GM23338 (cell line): ENCODE measurements at regions not wholly inside any gene's neighbourhood (a gene's known extent, or its start where the extent isn't known, plus 50 kb on each side); places are given as distances from the start of the nearest gene placed in this dataset.

Source experiments
- ATAC-seq: fragments of 200-7000 bp; cut with Tn5 transposase; 3 replicates; pipeline ENCODE4 v1.9.1; 2020
- DNase-seq: peaks from one replicate; pipeline ENCODE4 v3.0.0-alpha.2; 2015; ENCODE audit warnings: low spot score
- H2AFZ ChIP-seq: fragments of 200-600 bp; sonication (generic); 2 replicates; pipeline ENCODE4 v1.8.0; 2016; ENCODE audit warnings: antibody characterized with exemption, mild to moderate bottlenecking, moderate library complexity
- H3F3A ChIP-seq: fragments of 200-600 bp; sonication (generic); replicated peaks from 2 replicates; pipeline ENCODE4 v1.8.0; 2017; ENCODE audit warnings: antibody characterized with exemption, mixed run types, low read depth
- H3K27ac ChIP-seq: fragments of 200-600 bp; sonication (generic); 2 replicates; pipeline ENCODE4 v1.6.1; 2016; ENCODE audit warnings: low read depth
- H3K27me3 ChIP-seq: fragments of 200-600 bp; sonication (generic); 2 replicates; pipeline ENCODE4 v1.8.0; 2016; ENCODE audit warnings: mild to moderate bottlenecking, mixed run types, moderate library complexity; ENCODE audit not compliant: insufficient read depth
- H3K36me3 ChIP-seq: fragments of 200-600 bp; sonication (generic); 2 replicates; pipeline ENCODE4 v1.8.0; 2016; ENCODE audit warnings: mild to moderate bottlenecking; ENCODE audit not compliant: insufficient read depth
- H3K4me1 ChIP-seq: fragments of 200-600 bp; sonication (generic); 2 replicates; pipeline ENCODE4 v1.8.0; 2016; ENCODE audit warnings: mild to moderate bottlenecking, moderate library complexity; ENCODE audit not compliant: insufficient read depth
- H3K4me2 ChIP-seq: fragments of 200-600 bp; sonication (generic); 2 replicates; pipeline ENCODE4 v1.7.1; 2017; ENCODE audit warnings: mixed run types
- H3K4me3 ChIP-seq: fragments of 200-600 bp; sonication (generic); 2 replicates; pipeline ENCODE4 v1.6.1; 2016; ENCODE audit warnings: mixed run types
- H3K79me2 ChIP-seq: fragments of 200-600 bp; sonication (generic); replicated peaks from 2 replicates; pipeline ENCODE4 v1.8.0; 2017; ENCODE audit warnings: mild to moderate bottlenecking; ENCODE audit not compliant: insufficient read depth
- H3K9me2 ChIP-seq: fragments of 200-600 bp; sonication (generic); 2 replicates; pipeline ENCODE4 v1.8.0; 2017; ENCODE audit not compliant: insufficient read depth
- H4K20me1 ChIP-seq: fragments of 200-600 bp; sonication (generic); replicated peaks from 2 replicates; pipeline ENCODE4 v1.8.0; 2017; ENCODE audit warnings: mild to moderate bottlenecking; ENCODE audit not compliant: insufficient read depth
- H3K27ac Mint-ChIP-seq: 2 replicates; pipeline ENCODE4 v1.8.0; 2020; ENCODE audit warnings: inconsistent platforms, mild to moderate bottlenecking, moderate library complexity, mixed read lengths
- H3K27me3 Mint-ChIP-seq: 3 replicates; pipeline ENCODE4 v1.8.0; 2022; ENCODE audit warnings: low read depth, mild to moderate bottlenecking, moderate library complexity, mixed read lengths, inconsistent platforms; ENCODE audit not compliant: insufficient read depth, poor library complexity
- H3K36me3 Mint-ChIP-seq: 3 replicates; pipeline ENCODE4 v1.8.0; 2021; ENCODE audit warnings: low read depth, mild to moderate bottlenecking, inconsistent platforms, moderate library complexity, mixed read lengths
- H3K4me1 Mint-ChIP-seq: 3 replicates; pipeline ENCODE4 v1.8.0; 2020; ENCODE audit warnings: mild to moderate bottlenecking, inconsistent platforms, mixed read lengths
- H3K4me3 Mint-ChIP-seq: 3 replicates; pipeline ENCODE4 v1.8.0; 2021; ENCODE audit warnings: moderate library complexity, mild to moderate bottlenecking, inconsistent platforms, mixed read lengths
- H3K9me3 Mint-ChIP-seq: 3 replicates; pipeline ENCODE4 v1.8.0; 2020; ENCODE audit warnings: moderate library complexity, mild to moderate bottlenecking, inconsistent platforms, mixed read lengths
- CREB1 ChIP-seq: fragments of 250-450 bp; sonication (Bioruptor Pico); IDR thresholded peaks from 2 replicates; pipeline ENCODE4 v1.5.0; 2020; ENCODE audit warnings: low read depth, mild to moderate bottlenecking, moderate library complexity
- EZH2 ChIP-seq: fragments of 200-600 bp; sonication (generic); IDR thresholded peaks from one replicate; pipeline ENCODE4 v1.8.0; 2017; ENCODE audit warnings: antibody characterized with exemption, mild to moderate bottlenecking, low read depth; ENCODE audit not compliant: unreplicated experiment
- EZH2phosphoT487 ChIP-seq: fragments of 200-600 bp; sonication (generic); IDR thresholded peaks from one replicate; pipeline ENCODE4 v1.8.1; 2018; ENCODE audit warnings: antibody characterized with exemption; ENCODE audit not compliant: unreplicated experiment
- JUNB ChIP-seq: IDR thresholded peaks from one replicate; pipeline ENCODE4 v1.6.1; 2016; ENCODE audit warnings: antibody characterized with exemption; ENCODE audit not compliant: unreplicated experiment
- NANOG ChIP-seq: IDR thresholded peaks from 2 replicates; pipeline ENCODE4 v1.6.1; 2016; ENCODE audit warnings: antibody characterized with exemption, borderline replicate concordance
- POLR2AphosphoS5 ChIP-seq: IDR thresholded peaks from 2 replicates; pipeline ENCODE4 v1.6.1; 2016; ENCODE audit warnings: antibody characterized with exemption, low read depth
- STAT1 ChIP-seq: IDR thresholded peaks from one replicate; pipeline ENCODE4 v1.6.1; 2016; ENCODE audit warnings: antibody characterized with exemption; ENCODE audit not compliant: unreplicated experiment
- ZNF331 ChIP-seq: fragments of 250-450 bp; sonication (Bioruptor Pico); IDR thresholded peaks from 2 replicates; pipeline ENCODE4 v1.5.0; 2020; ENCODE audit warnings: low read depth, mild to moderate bottlenecking, moderate library complexity
- TF ChIP-seq, protein P1 (sequence below): IDR thresholded peaks from 2 replicates; pipeline ENCODE4 v1.6.1; 2016; ENCODE audit warnings: antibody characterized with exemption
- TF ChIP-seq, protein P2 (sequence below): fragments of 250-450 bp; sonication (Bioruptor Pico); IDR thresholded peaks from 2 replicates; pipeline ENCODE4 v1.5.0; 2020; ENCODE audit warnings: mild to moderate bottlenecking, moderate library complexity
- TF ChIP-seq, protein P3 (sequence below), 2 experiments: fragments of 200-600 bp in 1 of 2; sonication (generic) in 1 of 2; conservative IDR thresholded peaks; 2 replicates each; pipeline versions ENCODE4 v1.5.1 to v1.6.1; 2016 to 2017; ENCODE audit warnings: antibody characterized with exemption in 2 of 2, low read depth in 2 of 2, mild to moderate bottlenecking in 2 of 2, moderate library complexity in 1 of 2
- TF ChIP-seq, protein P4 (sequence below): IDR thresholded peaks from one replicate; pipeline ENCODE4 v1.6.1; 2018; ENCODE audit warnings: antibody characterized with exemption; ENCODE audit not compliant: unreplicated experiment

DNA sequence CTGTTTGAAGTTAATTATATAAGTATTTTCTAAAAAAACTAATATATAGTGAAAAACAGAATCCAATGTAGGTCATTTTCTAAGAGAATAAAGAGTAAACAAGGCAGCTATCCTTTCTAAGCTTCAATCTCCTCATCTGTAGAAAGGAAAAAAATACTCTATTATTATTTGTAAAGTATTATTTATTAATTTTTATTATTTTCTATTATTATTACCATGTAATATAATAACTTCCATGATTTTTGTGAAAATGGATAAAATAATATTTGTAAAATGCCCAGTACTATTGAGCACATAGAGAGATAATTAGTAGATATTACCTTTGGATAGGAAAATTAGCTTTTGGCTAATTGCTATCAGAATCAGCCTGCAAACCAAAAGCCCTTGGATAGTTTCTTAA, 684.4 kb downstream of the MTRR start:
- H3K27ac ChIP-seq: no peak overlapping the region
- no peak overlapping the region for H3K4me2 ChIP-seq
- H3K4me3 ChIP-seq: no peak overlapping the region
- Mint-ChIP-seq H3K9me3 (peaks cover 18% of the 10 kb centered on the region; the same call in 2 of the 3 replicates), H3K27me3 (no peaks in the 10 kb centered on the region), H3K4me1 (no peaks in the 10 kb centered on the region), H3K36me3 (peaks cover 3% of the 10 kb centered on the region; the same call in 1 of the 3 replicates), H3K27ac (no peak overlapping the region), H3K4me3 (no peak overlapping the region)
- no peaks in the 10 kb centered on the region for H3K27me3 ChIP-seq
- H3K9me2 ChIP-seq: no peaks in the 10 kb centered on the region
- DNase-seq (no peak), ATAC-seq (no peak)
- H3F3A ChIP-seq: no peaks in the 10 kb centered on the region
- H3K4me1 ChIP-seq: no peaks in the 10 kb centered on the region
- no peaks in the 10 kb centered on the region for H3K36me3 ChIP-seq
- H2AFZ ChIP-seq: no peak overlapping the region
- TF ChIP-seq, protein P1, sequence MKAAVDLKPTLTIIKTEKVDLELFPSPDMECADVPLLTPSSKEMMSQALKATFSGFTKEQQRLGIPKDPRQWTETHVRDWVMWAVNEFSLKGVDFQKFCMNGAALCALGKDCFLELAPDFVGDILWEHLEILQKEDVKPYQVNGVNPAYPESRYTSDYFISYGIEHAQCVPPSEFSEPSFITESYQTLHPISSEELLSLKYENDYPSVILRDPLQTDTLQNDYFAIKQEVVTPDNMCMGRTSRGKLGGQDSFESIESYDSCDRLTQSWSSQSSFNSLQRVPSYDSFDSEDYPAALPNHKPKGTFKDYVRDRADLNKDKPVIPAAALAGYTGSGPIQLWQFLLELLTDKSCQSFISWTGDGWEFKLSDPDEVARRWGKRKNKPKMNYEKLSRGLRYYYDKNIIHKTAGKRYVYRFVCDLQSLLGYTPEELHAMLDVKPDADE: no peak
- no peak for TF ChIP-seq JUNB
- TF ChIP-seq CREB1 (CRISPR knock-in tag): no peak
- no peak for TF ChIP-seq STAT1
- TF ChIP-seq, protein P2, sequence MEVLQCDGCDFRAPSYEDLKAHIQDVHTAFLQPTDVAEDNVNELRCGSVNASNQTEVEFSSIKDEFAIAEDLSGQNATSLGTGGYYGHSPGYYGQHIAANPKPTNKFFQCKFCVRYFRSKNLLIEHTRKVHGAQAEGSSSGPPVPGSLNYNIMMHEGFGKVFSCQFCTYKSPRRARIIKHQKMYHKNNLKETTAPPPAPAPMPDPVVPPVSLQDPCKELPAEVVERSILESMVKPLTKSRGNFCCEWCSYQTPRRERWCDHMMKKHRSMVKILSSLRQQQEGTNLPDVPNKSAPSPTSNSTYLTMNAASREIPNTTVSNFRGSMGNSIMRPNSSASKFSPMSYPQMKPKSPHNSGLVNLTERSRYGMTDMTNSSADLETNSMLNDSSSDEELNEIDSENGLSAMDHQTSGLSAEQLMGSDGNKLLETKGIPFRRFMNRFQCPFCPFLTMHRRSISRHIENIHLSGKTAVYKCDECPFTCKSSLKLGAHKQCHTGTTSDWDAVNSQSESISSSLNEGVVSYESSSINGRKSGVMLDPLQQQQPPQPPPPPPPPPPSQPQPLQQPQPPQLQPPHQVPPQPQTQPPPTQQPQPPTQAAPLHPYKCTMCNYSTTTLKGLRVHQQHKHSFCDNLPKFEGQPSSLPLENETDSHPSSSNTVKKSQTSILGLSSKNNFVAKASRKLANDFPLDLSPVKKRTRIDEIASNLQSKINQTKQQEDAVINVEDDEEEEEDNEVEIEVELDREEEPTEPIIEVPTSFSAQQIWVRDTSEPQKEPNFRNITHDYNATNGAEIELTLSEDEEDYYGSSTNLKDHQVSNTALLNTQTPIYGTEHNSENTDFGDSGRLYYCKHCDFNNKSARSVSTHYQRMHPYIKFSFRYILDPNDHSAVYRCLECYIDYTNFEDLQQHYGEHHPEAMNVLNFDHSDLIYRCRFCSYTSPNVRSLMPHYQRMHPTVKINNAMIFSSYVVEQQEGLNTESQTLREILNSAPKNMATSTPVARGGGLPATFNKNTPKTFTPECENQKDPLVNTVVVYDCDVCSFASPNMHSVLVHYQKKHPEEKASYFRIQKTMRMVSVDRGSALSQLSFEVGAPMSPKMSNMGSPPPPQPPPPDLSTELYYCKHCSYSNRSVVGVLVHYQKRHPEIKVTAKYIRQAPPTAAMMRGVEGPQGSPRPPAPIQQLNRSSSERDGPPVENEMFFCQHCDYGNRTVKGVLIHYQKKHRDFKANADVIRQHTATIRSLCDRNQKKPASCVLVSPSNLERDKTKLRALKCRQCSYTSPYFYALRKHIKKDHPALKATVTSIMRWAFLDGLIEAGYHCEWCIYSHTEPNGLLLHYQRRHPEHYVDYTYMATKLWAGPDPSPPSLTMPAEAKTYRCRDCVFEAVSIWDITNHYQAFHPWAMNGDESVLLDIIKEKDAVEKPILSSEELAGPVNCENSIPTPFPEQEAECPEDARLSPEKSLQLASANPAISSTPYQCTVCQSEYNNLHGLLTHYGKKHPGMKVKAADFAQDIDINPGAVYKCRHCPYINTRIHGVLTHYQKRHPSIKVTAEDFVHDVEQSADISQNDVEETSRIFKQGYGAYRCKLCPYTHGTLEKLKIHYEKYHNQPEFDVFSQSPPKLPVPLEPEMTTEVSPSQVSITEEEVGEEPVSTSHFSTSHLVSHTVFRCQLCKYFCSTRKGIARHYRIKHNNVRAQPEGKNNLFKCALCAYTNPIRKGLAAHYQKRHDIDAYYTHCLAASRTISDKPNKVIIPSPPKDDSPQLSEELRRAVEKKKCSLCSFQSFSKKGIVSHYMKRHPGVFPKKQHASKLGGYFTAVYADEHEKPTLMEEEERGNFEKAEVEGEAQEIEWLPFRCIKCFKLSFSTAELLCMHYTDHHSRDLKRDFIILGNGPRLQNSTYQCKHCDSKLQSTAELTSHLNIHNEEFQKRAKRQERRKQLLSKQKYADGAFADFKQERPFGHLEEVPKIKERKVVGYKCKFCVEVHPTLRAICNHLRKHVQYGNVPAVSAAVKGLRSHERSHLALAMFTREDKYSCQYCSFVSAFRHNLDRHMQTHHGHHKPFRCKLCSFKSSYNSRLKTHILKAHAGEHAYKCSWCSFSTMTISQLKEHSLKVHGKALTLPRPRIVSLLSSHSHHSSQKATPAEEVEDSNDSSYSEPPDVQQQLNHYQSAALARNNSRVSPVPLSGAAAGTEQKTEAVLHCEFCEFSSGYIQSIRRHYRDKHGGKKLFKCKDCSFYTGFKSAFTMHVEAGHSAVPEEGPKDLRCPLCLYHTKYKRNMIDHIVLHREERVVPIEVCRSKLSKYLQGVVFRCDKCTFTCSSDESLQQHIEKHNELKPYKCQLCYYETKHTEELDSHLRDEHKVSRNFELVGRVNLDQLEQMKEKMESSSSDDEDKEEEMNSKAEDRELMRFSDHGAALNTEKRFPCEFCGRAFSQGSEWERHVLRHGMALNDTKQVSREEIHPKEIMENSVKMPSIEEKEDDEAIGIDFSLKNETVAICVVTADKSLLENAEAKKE: no peak
- TF ChIP-seq, protein P3, sequence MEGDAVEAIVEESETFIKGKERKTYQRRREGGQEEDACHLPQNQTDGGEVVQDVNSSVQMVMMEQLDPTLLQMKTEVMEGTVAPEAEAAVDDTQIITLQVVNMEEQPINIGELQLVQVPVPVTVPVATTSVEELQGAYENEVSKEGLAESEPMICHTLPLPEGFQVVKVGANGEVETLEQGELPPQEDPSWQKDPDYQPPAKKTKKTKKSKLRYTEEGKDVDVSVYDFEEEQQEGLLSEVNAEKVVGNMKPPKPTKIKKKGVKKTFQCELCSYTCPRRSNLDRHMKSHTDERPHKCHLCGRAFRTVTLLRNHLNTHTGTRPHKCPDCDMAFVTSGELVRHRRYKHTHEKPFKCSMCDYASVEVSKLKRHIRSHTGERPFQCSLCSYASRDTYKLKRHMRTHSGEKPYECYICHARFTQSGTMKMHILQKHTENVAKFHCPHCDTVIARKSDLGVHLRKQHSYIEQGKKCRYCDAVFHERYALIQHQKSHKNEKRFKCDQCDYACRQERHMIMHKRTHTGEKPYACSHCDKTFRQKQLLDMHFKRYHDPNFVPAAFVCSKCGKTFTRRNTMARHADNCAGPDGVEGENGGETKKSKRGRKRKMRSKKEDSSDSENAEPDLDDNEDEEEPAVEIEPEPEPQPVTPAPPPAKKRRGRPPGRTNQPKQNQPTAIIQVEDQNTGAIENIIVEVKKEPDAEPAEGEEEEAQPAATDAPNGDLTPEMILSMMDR (conservative IDR thresholded peaks at IDR 0.05; ENCODE audit: low read depth in 2 of 2): no peak
- no peak for TF ChIP-seq POLR2AphosphoS5
- TF ChIP-seq EZH2: no peak
- no peak for TF ChIP-seq EZH2phosphoT487
- no peak for TF ChIP-seq NANOG
- TF ChIP-seq ZNF331: no peak
- TF ChIP-seq, protein P4, sequence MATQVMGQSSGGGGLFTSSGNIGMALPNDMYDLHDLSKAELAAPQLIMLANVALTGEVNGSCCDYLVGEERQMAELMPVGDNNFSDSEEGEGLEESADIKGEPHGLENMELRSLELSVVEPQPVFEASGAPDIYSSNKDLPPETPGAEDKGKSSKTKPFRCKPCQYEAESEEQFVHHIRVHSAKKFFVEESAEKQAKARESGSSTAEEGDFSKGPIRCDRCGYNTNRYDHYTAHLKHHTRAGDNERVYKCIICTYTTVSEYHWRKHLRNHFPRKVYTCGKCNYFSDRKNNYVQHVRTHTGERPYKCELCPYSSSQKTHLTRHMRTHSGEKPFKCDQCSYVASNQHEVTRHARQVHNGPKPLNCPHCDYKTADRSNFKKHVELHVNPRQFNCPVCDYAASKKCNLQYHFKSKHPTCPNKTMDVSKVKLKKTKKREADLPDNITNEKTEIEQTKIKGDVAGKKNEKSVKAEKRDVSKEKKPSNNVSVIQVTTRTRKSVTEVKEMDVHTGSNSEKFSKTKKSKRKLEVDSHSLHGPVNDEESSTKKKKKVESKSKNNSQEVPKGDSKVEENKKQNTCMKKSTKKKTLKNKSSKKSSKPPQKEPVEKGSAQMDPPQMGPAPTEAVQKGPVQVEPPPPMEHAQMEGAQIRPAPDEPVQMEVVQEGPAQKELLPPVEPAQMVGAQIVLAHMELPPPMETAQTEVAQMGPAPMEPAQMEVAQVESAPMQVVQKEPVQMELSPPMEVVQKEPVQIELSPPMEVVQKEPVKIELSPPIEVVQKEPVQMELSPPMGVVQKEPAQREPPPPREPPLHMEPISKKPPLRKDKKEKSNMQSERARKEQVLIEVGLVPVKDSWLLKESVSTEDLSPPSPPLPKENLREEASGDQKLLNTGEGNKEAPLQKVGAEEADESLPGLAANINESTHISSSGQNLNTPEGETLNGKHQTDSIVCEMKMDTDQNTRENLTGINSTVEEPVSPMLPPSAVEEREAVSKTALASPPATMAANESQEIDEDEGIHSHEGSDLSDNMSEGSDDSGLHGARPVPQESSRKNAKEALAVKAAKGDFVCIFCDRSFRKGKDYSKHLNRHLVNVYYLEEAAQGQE: no peak
- H3K79me2 ChIP-seq: no peaks in the 10 kb centered on the region
- no peaks in the 10 kb centered on the region for H4K20me1 ChIP-seq
